Fibroblast of pulmonary artery (primary cell): ENCODE measurements at regions not wholly inside any gene's neighbourhood (a gene's known extent, or its start where the extent isn't known, plus 50 kb on each side); places are given as distances from the start of the nearest gene placed in this dataset.
"Not testable (repeated sequence)": the region's sequence is repeated elsewhere in the genome, so short reads cannot be mapped to it uniquely, and the experiment has no call there.

ENCODE experiments used
- DNase-seq: peaks from one replicate; pipeline ENCODE4 v3.0.0-alpha.2; 2010; ENCODE audit warnings: low read depth
- H3K4me3 ChIP-seq: replicated peaks from 2 replicates; pipeline ENCODE4 v1.5.1; 2011; ENCODE audit warnings: low read depth, mild to moderate bottlenecking, control low read depth, low read length, moderate library complexity
- CTCF ChIP-seq: IDR thresholded peaks from 2 replicates; pipeline ENCODE4 v1.5.1; 2011; ENCODE audit warnings: mild to moderate bottlenecking, control low read depth, low read length, inconsistent platforms; ENCODE audit errors: missing control alignments

- no peak for TF ChIP-seq CTCF
- DNase-seq = no peak
- no peak overlapping the region for H3K4me3 ChIP-seq
Observed at GRCh38 chr11:101224221-101224620, 94.6 kb upstream of the PGR start.

DNA sequence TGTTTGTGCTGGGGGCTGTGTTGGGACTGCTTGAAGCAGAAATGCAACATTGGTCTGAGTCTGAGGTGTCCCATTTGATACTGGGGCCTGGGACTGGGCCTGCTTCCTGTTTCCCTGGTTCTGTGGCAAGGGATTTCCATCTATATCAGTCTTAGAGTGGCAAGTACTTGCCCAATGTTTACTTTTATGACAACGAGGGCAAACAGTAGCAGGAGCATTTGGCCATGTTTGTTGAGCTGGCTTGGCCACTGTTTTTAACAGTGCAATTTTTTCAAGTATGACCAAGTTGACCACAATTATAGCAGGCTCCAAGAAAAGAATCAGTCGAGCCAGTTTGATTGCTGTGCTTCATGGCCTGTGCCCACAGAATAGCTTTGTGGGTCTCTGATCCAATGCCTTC lies 88.5 kb upstream of the PGR start:
- not testable (repeated sequence) for DNase-seq, H3K4me3 ChIP-seq

DNA sequence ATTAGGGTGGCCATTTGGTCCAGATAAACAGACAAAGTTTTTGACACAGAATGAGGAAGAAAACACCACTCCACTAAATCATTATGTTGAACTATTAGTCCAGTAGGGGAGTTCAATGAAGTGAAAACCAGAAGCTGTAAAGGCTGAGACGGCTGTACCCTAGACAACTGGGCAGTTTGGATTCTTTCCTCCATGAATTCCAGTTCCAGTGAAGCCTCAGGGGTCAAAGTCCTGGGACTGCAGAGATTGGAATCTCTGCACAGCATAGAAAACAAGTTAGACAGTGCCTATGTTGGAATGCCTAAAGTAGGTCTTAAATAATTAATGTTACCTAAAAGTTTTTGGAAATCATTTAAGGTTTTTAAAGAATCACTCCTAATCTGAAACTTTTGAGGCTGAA lies 86.5 kb upstream of the PGR start:
- not testable (repeated sequence) for DNase-seq, H3K4me3 ChIP-seq

DNA sequence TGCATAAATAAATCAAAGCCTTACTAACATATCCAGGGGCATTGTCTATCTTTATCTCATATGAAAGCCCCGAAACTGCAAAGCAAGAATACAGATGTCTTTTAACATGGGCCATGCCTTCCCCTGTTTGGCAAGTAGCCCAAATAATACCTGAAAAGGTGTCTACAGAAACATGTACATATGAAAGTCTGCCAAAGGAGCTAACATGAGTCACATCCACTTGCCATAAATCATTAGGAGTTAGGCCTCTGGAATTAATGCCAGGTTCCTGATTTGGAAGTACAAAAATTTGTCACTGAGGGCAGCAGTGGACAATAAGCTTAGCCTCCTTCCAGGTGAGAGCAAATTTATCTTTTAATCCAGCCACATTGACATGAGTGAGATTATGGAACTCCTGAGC lies 85.5 kb upstream of the PGR start:
- H3K4me3 ChIP-seq = no peak overlapping the region
- TF ChIP-seq CTCF = no peak
- DNase-seq = no peak

DNA sequence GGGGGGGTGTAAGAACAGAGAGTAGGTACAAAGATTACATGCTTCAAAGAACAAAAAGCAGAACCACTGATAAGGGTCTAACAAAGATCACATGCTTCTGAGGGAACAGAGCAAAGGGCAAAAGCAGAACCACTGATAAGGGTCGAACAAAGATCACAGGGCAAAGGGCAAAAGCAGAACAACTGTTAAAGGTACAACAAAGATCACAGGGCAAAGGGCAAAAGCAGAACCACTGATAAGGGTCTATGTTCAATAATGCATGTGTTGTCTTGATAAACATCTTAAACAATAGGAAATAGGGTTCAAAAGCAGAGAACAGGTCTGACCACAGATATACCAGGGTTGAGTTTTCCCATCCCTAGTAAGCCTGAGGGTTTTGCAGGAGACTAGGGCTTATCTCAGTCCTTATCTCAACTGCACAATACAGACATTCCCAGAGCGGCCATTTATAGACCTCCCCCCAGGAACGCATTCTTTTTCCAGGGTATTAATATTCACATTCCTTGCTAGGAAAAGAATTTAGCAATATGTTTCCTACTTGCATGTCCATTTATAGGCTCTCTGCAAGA lies 81.9 kb upstream of the PGR start:
- no peak for DNase-seq
- no peak overlapping the region for H3K4me3 ChIP-seq
- no peak for TF ChIP-seq CTCF

DNA sequence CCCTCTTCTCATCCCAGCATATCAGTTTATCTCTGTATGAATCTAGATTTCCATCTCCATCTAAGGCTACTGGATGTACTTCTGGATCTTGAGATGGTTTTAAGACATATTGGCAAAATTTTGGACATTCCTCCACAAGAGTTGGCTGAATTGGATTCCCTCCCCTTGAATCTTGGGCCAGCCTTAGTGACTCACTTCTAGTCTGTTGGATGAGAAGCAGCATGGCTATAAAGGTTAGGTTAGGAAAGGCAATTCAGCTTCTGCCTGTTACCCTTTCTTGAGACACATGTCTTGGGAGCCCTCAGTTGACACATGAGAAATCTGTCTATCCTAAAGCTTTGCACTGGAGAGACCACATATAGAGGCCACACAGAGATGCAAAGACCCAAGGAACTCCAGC lies 73.0 kb upstream of the PGR start:
- no peak for TF ChIP-seq CTCF
- DNase-seq = no peak
- no peak overlapping the region for H3K4me3 ChIP-seq

GRCh38 chr11:101199416-101199815 lies 69.8 kb upstream of the PGR start:
- no peak for DNase-seq
- TF ChIP-seq CTCF = no peak
- no peak overlapping the region for H3K4me3 ChIP-seq

- no peak for TF ChIP-seq CTCF
- H3K4me3 ChIP-seq = no peak overlapping the region
- DNase-seq = no peak
Observed at GRCh38 chr11:101195294-101195693, 65.7 kb upstream of the PGR start.
